ENCODE measurements at regions not wholly inside any gene's neighbourhood (a gene's known extent, or its start where the extent isn't known, plus 50 kb on each side); places are given as distances from the start of the nearest gene placed in this dataset.
A peak's percentile ranks its signal among the peaks of the same experiment; 100 is the strongest.

- no peaks in the 10 kb centered on the region for H3K9me3 ChIP-seq (replicated peaks; ENCODE audit: control insufficient read depth, low read depth, low read length)
- no peak overlapping the region for H3K4me3 ChIP-seq (ENCODE audit: low read length)
- H3K27me3 ChIP-seq (ENCODE audit: control insufficient read depth, insufficient read depth, low read length), result no peaks in the 10 kb centered on the region
- H3K36me3 ChIP-seq (ENCODE audit: control insufficient read depth, insufficient read depth, low read length), result no peaks in the 10 kb centered on the region
- H3K4me1 ChIP-seq (ENCODE audit: control insufficient read depth, insufficient read depth, low read length), result peaks cover 9% of the 10 kb centered on the region
- no CpG with 5 or more reads among the region's 2 CpGs for WGBS (ENCODE audit: insufficient coverage)
- DNase-seq, result no peak
- no peak overlapping the region for H3K27ac ChIP-seq (ENCODE audit: low read length)
These were observed 63.4 kb upstream of the SPTBN1 start for GRCh38 chr2:54392555-54393324.

DNA sequence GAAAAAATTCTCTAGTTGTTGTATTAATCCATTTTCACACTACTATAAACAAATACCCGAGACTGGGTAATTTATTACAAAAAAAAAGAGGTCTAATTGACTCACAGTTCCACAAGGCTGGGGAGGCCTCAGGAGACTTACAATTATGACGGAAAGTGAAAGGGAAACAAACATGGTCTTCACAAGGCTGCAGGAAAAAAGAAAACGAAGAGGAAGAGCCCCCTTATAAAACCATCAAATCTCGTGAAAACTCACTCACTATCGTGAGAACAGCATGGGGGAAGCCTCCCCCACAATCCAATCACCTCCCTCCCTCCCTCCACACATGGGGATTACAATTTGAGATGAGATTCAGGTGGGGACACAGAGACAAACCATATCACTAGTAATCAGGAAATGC lies 61.7 kb upstream of the SPTBN1 start:
- H3K4me1 ChIP-seq (ENCODE audit: control insufficient read depth, insufficient read depth, low read length), result peaks cover 4% of the 10 kb centered on the region
- H3K4me3 ChIP-seq (ENCODE audit: low read length), result no peak overlapping the region
- whole genome bisulfite sequencing (ENCODE audit: insufficient coverage), result no CpG with 5 or more reads among the region's 5 CpGs

GRCh38 chr2:54396107-54396506 lies 60.0 kb upstream of the SPTBN1 start:
- peak; percentile 18 for DNase-seq
- WGBS (ENCODE audit: insufficient coverage), result 67% methylated on average over 6 of the region's 7 CpGs
- H3K27ac ChIP-seq (ENCODE audit: low read length), result no peak overlapping the region

More for the DNA sequence above, 61.7 kb upstream of the SPTBN1 start:
- H3K27me3 ChIP-seq (ENCODE audit: control insufficient read depth, insufficient read depth, low read length), result no peaks in the 10 kb centered on the region
- H3K27ac ChIP-seq (ENCODE audit: low read length), result no peak overlapping the region
- H3K36me3 ChIP-seq (ENCODE audit: control insufficient read depth, insufficient read depth, low read length), result no peaks in the 10 kb centered on the region
- H3K9me3 ChIP-seq (replicated peaks; ENCODE audit: control insufficient read depth, low read depth, low read length), result no peaks in the 10 kb centered on the region
- DNase-seq, result peak; percentile 53

GRCh38 chr2:54396798-54397197 lies 59.3 kb upstream of the SPTBN1 start:
- Histone ChIP-seq H3K4me3 (ENCODE audit: low read length) (no peak overlapping the region), H3K36me3 (ENCODE audit: control insufficient read depth, insufficient read depth, low read length) (no peaks in the 10 kb centered on the region), H3K27ac (ENCODE audit: low read length) (no peak overlapping the region), H3K27me3 (ENCODE audit: control insufficient read depth, insufficient read depth, low read length) (no peaks in the 10 kb centered on the region), H3K4me1 (ENCODE audit: control insufficient read depth, insufficient read depth, low read length) (peaks cover 3% of the 10 kb centered on the region), H3K9me3 (replicated peaks; ENCODE audit: control insufficient read depth, low read depth, low read length) (no peaks in the 10 kb centered on the region)
- no peak for DNase-seq
- no CpG with 5 or more reads among the region's 6 CpGs for WGBS (ENCODE audit: insufficient coverage)

More at GRCh38 chr2:54396107-54396506, 60.0 kb upstream of the SPTBN1 start:
- Histone ChIP-seq H3K4me3 (ENCODE audit: low read length) (no peak overlapping the region), H3K36me3 (ENCODE audit: control insufficient read depth, insufficient read depth, low read length) (no peaks in the 10 kb centered on the region), H3K4me1 (ENCODE audit: control insufficient read depth, insufficient read depth, low read length) (peaks cover 1% of the 10 kb centered on the region), H3K27me3 (ENCODE audit: control insufficient read depth, insufficient read depth, low read length) (no peaks in the 10 kb centered on the region), H3K9me3 (replicated peaks; ENCODE audit: control insufficient read depth, low read depth, low read length) (no peaks in the 10 kb centered on the region)

- Histone ChIP-seq H3K27ac (ENCODE audit: low read length) (no peak overlapping the region), H3K36me3 (ENCODE audit: control insufficient read depth, insufficient read depth, low read length) (no peaks in the 10 kb centered on the region), H3K27me3 (ENCODE audit: control insufficient read depth, insufficient read depth, low read length) (no peaks in the 10 kb centered on the region), H3K4me1 (ENCODE audit: control insufficient read depth, insufficient read depth, low read length) (peaks cover 5% of the 10 kb centered on the region), H3K9me3 (replicated peaks; ENCODE audit: control insufficient read depth, low read depth, low read length) (no peaks in the 10 kb centered on the region), H3K4me3 (ENCODE audit: low read length) (no peak overlapping the region)
- no peak for DNase-seq
- no CpG with 5 or more reads among the region's 2 CpGs for WGBS (ENCODE audit: insufficient coverage)
These were observed 58.7 kb upstream of the SPTBN1 start for GRCh38 chr2:54397426-54397825.

DNA sequence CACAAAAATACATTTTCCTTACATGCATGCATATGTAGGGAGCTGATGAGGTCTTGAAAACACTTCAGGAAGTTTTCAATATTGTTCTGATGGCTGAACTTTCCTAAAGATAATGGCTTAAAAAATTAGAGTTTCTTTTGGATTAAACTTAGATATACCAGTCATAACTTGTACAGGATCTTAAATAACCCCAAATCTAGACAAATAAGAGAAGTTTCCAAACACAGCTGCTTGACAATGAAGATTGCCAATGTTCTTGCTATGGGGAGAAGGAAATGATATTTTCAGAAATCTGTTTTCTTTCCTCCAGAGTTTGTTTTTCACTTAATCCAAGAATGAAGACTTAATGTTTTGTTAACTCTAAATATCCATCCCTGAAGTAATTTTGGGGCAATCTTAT lies 54.6 kb upstream of the SPTBN1 start:
- DNase-seq, result peak; percentile 87
- Histone ChIP-seq H3K9me3 (replicated peaks; ENCODE audit: control insufficient read depth, low read depth, low read length) (no peaks in the 10 kb centered on the region), H3K27me3 (ENCODE audit: control insufficient read depth, insufficient read depth, low read length) (no peaks in the 10 kb centered on the region), H3K27ac (ENCODE audit: low read length) (peak overlapping the region; percentile 71), H3K4me3 (ENCODE audit: low read length) (no peak overlapping the region), H3K36me3 (ENCODE audit: control insufficient read depth, insufficient read depth, low read length) (no peaks in the 10 kb centered on the region), H3K4me1 (ENCODE audit: control insufficient read depth, insufficient read depth, low read length) (peaks cover 7% of the 10 kb centered on the region)

- Histone ChIP-seq H3K27me3 (ENCODE audit: control insufficient read depth, insufficient read depth, low read length) (no peaks in the 10 kb centered on the region), H3K9me3 (replicated peaks; ENCODE audit: control insufficient read depth, low read depth, low read length) (no peaks in the 10 kb centered on the region), H3K4me3 (ENCODE audit: low read length) (no peak overlapping the region), H3K27ac (ENCODE audit: low read length) (peak overlapping the region; percentile 71), H3K36me3 (ENCODE audit: control insufficient read depth, insufficient read depth, low read length) (no peaks in the 10 kb centered on the region), H3K4me1 (ENCODE audit: control insufficient read depth, insufficient read depth, low read length) (peaks cover 7% of the 10 kb centered on the region)
- no CpG with 5 or more reads among the region's 5 CpGs for WGBS (ENCODE audit: insufficient coverage)
- DNase-seq, result peak; percentile 53
These were observed 53.8 kb upstream of the SPTBN1 start for GRCh38 chr2:54402350-54402749.

DNA sequence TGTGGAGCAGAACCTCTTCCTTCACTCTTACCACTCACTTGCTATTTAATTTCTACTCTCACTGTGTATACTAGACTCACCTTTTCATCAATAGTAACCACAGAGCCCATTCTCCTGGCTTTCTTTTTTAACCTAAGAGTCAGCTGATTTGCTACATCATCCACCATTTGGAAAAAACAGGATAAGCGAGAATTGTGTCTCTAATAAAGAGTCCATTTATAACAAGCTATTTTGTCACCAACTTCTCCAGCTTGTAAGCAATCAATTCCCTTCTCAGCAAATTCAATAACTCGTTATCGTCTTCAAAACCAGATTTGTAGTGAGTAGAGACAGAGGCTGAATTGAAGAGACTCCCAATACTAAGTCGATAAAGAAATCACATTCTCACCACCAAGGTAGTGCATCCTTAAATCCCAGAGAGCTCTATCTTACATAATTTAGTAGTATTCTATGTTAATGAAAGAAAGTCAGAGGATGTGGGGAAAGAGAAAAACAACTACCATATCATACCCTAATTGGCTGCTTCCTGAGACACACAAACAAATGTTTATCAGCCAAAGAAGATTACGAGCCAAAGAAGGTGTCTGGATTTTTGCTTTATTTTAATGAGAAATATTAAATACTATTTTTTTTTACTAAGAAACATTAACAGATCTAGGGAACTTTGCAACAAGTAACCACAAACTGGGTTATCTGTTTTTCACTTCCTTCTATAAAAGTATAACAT lies 52.5 kb upstream of the SPTBN1 start:
- Histone ChIP-seq H3K4me3 (ENCODE audit: low read length) (no peak overlapping the region), H3K27ac (ENCODE audit: low read length) (no peak overlapping the region), H3K4me1 (ENCODE audit: control insufficient read depth, insufficient read depth, low read length) (peaks cover 7% of the 10 kb centered on the region), H3K9me3 (replicated peaks; ENCODE audit: control insufficient read depth, low read depth, low read length) (no peaks in the 10 kb centered on the region), H3K36me3 (ENCODE audit: control insufficient read depth, insufficient read depth, low read length) (no peaks in the 10 kb centered on the region), H3K27me3 (ENCODE audit: control insufficient read depth, insufficient read depth, low read length) (no peaks in the 10 kb centered on the region)
- WGBS (ENCODE audit: insufficient coverage), result no CpG with 5 or more reads among the region's 5 CpGs
- no peak for DNase-seq

- WGBS (ENCODE audit: insufficient coverage), result no CpG with 5 or more reads among the region's 4 CpGs
- H3K9me3 ChIP-seq (replicated peaks; ENCODE audit: control insufficient read depth, low read depth, low read length), result no peaks in the 10 kb centered on the region
- no peaks in the 10 kb centered on the region for H3K27me3 ChIP-seq (ENCODE audit: control insufficient read depth, insufficient read depth, low read length)
- H3K36me3 ChIP-seq (ENCODE audit: control insufficient read depth, insufficient read depth, low read length), result no peaks in the 10 kb centered on the region
- no peak overlapping the region for H3K27ac ChIP-seq (ENCODE audit: low read length)
- DNase-seq, result no peak
- H3K4me3 ChIP-seq (ENCODE audit: low read length), result no peak overlapping the region
- peaks cover 9% of the 10 kb centered on the region for H3K4me1 ChIP-seq (ENCODE audit: control insufficient read depth, insufficient read depth, low read length)
These were observed 51.9 kb upstream of the SPTBN1 start for GRCh38 chr2:54404270-54404669.

DNA sequence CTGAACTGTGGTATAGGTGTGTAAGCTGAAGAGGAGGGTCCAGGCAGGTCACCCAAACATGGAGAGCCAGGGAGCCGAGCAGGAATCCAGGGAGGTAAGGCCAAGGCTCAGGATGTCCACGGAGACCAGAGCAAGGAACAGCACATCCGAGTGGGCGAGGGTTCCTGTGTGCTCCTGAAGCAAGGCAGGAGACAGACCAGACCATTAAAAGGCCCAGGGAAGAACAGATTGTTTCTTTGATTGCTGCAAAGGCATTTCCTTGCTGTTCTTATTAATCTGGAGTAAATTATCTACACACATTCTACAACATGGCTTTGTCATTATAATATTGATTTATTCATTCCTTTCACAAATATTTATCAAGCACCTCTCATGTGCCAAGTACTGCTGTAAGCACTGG lies 50.1 kb upstream of the SPTBN1 start:
- 58% methylated on average over 4 of the region's 4 CpGs for WGBS (ENCODE audit: insufficient coverage)

More for the DNA sequence above, 50.1 kb upstream of the SPTBN1 start:
- no peak for DNase-seq
- Histone ChIP-seq H3K27ac (ENCODE audit: low read length) (no peak overlapping the region), H3K9me3 (replicated peaks; ENCODE audit: control insufficient read depth, low read depth, low read length) (no peaks in the 10 kb centered on the region), H3K27me3 (ENCODE audit: control insufficient read depth, insufficient read depth, low read length) (no peaks in the 10 kb centered on the region), H3K4me3 (ENCODE audit: low read length) (no peak overlapping the region), H3K36me3 (ENCODE audit: control insufficient read depth, insufficient read depth, low read length) (no peaks in the 10 kb centered on the region), H3K4me1 (ENCODE audit: control insufficient read depth, insufficient read depth, low read length) (peaks cover 12% of the 10 kb centered on the region)

Data from muscle of leg (tissue), 3 donors.